DOHH2 (cell line): ENCODE measurements at regions not wholly inside any gene's neighbourhood (a gene's known extent, or its start where the extent isn't known, plus 50 kb on each side); places are given as distances from the start of the nearest gene placed in this dataset.

ENCODE experiments used
- CTCF ChIP-seq: fragments of 200-600 bp; sonication (generic); IDR thresholded peaks from one replicate; pipeline ENCODE4 v1.5.1; 2014; ENCODE audit warnings: antibody characterized with exemption, mild to moderate bottlenecking, low read depth, low read length; ENCODE audit not compliant: poor library complexity, severe bottlenecking
- EZH2phosphoT487 ChIP-seq: fragments of 200-600 bp; sonication (generic); IDR thresholded peaks from 2 replicates; pipeline ENCODE4 v1.6.1; 2017; ENCODE audit warnings: borderline replicate concordance, mild to moderate bottlenecking, antibody characterized with exemption, low read length, moderate library complexity, mixed read lengths

GRCh38 chr22:23410411-23410810 is 169.7 kb downstream of the IGLL1 start:
- no peak for TF ChIP-seq CTCF
- TF ChIP-seq EZH2phosphoT487, result no peak
